A673 (cell line): ENCODE measurements at regions not wholly inside any gene's neighbourhood (a gene's known extent, or its start where the extent isn't known, plus 50 kb on each side); places are given as distances from the start of the nearest gene placed in this dataset.

Experiments
- EZH2 ChIP-seq: fragments of 200-600 bp; sonication (generic); IDR thresholded peaks from 2 replicates; pipeline ENCODE4 v1.6.1; 2017; ENCODE audit warnings: borderline replicate concordance, low read depth, mild to moderate bottlenecking, mixed read lengths, antibody characterized with exemption, low read length; ENCODE audit not compliant: poor library complexity, severe bottlenecking
- TF ChIP-seq, protein P1 (sequence below): fragments of 300-800, 200-600 bp; sonication (generic); conservative IDR thresholded peaks from 2 replicates; pipeline ENCODE4 v1.5.1; 2017; ENCODE audit warnings: low read depth, mild to moderate bottlenecking, antibody characterized with exemption, low read length, moderate library complexity, mixed read lengths

DNA sequence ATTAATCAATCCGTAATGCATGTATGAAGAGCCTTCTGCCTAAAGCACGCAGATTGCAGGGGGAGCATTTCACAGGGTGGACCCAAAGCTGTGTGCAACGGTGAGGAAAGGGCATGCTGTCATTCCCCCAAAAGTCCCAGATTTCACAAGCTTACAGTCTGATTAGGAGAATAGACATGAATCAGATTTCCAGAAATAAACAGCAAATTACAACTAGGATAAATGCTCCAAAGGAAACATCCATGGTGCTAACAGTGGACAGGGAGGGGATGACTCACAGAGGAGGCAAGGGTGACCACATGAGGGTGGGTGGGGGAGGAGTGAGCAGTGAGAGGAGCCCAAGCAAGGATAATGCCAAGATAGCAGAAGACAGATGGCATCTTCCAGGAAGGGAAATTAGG lies 258.4 kb upstream of the TAS2R1 start:
- TF ChIP-seq, protein P1, sequence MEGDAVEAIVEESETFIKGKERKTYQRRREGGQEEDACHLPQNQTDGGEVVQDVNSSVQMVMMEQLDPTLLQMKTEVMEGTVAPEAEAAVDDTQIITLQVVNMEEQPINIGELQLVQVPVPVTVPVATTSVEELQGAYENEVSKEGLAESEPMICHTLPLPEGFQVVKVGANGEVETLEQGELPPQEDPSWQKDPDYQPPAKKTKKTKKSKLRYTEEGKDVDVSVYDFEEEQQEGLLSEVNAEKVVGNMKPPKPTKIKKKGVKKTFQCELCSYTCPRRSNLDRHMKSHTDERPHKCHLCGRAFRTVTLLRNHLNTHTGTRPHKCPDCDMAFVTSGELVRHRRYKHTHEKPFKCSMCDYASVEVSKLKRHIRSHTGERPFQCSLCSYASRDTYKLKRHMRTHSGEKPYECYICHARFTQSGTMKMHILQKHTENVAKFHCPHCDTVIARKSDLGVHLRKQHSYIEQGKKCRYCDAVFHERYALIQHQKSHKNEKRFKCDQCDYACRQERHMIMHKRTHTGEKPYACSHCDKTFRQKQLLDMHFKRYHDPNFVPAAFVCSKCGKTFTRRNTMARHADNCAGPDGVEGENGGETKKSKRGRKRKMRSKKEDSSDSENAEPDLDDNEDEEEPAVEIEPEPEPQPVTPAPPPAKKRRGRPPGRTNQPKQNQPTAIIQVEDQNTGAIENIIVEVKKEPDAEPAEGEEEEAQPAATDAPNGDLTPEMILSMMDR: no peak
- TF ChIP-seq EZH2: no peak
